Activated CD4-positive, CD25-positive, alpha-beta regulatory T cell treated with anti-CD3 and anti-CD28 coated beads, Interleukin-2, amount 50 U/mL, for 72 hours (primary cell): ENCODE measurements at regions not wholly inside any gene's neighbourhood (a gene's known extent, or its start where the extent isn't known, plus 50 kb on each side); places are given as distances from the start of the nearest gene placed in this dataset.
A peak's percentile ranks its signal among the peaks of the same experiment; 100 is the strongest.
"Not testable (repeated sequence)": the region's sequence is repeated elsewhere in the genome, so short reads cannot be mapped to it uniquely, and the experiment has no call there.

Experiments
- DNase-seq: peaks from one replicate; pipeline ENCODE4 v3.0.0; 2021

- not testable (repeated sequence) for DNase-seq
Measured at GRCh38 chr1:147103416-147104155, 68.7 kb downstream of the PRKAB2 start.

DNA sequence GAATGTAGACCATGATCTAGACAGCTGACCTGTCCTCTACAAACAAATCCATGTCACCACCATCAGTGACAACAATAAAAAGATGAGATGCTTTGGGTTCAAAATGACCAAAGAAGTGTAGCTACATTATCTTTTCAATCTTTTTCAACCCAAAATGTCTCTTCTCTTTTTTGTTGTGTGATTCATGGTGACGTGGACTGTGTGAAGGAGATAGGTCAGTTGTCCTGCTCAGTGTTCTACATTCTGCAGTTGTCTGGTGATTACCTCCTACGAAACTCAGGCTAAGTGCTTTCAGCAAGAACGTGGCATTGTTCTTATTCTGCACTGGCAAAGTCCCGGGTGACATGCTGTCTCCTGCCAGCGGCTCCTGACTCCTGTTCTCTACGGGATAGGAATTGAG lies 73.1 kb downstream of the PRKAB2 start:
- no peak for DNase-seq

- not testable (repeated sequence) for DNase-seq
Measured at GRCh38 chr1:147098338-147098973, 73.8 kb downstream of the PRKAB2 start.

GRCh38 chr1:147095691-147096090 lies 76.6 kb downstream of the PRKAB2 start:
- no peak for DNase-seq

- DNase-seq = no peak
Measured at GRCh38 chr1:147091801-147092200, 80.5 kb downstream of the PRKAB2 start.

GRCh38 chr1:147089457-147089856 lies 82.8 kb downstream of the PRKAB2 start:
- DNase-seq = no peak

DNA sequence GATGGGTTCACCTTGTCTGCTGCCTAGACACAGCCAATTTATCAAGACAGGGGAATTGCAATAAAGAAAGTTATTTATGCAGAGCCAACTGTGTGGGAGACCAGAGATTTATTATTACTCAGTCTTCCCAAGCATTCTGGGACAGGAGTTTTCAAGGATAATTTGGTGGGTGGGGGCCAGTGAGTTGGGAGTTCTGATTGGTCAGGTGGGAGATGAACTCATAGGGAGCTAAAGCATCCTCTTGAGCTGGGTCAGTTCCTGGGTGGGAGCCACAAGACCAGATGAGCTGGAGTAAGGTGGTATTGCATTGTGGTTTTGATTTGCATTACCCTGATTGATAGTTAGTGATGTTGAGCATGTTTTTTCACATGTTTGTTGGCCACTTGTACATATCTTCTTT lies 86.1 kb downstream of the PRKAB2 start:
- no peak for DNase-seq

DNA sequence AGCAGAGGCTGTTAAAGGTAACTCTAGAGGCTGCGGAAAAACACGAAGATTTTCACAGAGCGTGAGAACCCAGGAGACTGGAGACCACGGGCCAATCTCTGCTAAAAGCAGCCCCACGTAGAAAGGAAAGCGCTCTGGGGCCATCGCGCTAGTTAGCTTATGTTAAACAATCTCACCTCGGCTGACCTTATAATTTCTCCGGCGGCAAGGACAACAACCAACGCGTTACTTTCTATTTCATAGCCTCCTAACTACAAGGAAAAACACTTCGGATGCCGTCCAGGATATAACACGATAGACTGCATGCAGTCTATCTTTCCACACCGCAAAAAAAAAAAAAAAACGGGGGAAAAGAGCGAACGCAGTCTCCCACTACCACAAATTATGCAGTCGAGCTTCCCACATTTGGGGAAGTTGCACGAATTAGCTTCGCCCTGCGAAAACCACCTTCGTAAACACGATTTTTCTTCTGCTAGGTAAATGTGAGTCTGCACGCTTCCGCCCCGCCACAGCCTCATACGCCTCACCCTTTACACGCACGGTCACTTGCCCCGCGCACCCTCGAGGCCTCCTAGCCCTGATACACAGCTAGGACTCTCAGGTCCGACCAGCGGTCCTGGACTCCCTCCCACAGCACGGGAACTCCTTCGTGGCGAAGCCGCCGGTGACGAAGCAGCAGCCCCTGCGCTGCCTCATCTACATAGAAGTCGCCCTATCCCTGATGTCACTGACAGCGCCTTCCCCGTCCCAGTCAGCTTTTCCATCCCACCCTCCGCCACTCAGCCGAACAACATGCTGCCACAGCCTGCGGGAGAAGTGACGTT lies 87.8 kb downstream of the PRKAB2 start:
- DNase-seq = peak; percentile 66

DNA sequence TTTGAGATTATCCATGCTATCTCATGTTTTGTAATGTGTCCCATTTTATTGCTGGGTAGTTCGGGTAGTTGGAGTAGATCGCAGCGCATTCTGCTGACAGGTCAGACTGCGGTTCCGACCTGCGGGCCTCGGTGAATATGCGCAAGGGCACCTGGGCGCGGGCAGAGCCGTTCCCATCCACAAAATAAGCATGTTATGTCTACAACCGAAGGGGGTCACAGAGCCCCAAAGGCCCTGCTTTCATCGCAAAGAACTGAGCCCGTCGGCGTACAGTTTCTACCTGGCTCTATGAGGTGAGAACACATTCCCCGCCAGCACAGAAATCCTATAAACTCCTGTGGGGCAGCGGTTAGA lies 88.4 kb downstream of the PRKAB2 start:
- DNase-seq = no peak

DNA sequence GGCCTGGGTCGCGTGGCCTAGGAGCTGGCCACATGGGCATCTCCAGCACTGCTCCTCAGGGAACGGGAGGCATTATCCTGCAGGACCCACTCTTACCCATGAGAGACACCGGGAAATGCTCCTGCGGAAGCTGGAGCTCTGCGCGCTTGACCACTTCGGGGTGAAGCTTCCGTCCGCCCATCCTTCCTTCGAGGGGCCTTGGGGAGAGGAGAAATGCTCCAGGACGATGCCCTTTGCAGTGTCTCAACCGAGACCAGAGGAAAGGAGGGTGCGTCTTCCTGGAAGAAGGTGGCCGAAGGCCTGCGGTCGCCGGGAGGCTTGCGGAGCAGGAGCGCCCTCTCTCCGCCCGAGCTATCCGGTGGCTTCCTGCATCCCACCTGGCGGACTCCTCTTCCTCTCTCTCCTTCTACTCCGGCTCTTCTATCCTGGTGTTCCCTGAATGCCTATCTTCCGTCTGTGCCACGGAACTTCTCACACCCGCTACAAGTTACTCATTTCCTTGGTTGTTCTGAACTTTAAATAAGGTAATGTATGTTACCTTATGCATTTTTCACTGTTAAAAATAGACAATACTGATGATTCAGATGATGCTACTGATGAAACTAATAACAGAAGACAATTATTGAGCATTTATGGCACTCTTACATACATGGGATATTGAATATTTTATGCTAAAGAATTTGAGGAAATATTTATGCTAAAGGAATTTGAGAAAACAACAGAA lies 91.4 kb downstream of the PRKAB2 start:
- no peak for DNase-seq

- no peak for DNase-seq
Measured at GRCh38 chr1:147080006-147080661, 92.1 kb downstream of the PRKAB2 start.

- peak; percentile 37 for DNase-seq
Measured at GRCh38 chr1:147079400-147080005, 92.8 kb downstream of the PRKAB2 start.

DNA sequence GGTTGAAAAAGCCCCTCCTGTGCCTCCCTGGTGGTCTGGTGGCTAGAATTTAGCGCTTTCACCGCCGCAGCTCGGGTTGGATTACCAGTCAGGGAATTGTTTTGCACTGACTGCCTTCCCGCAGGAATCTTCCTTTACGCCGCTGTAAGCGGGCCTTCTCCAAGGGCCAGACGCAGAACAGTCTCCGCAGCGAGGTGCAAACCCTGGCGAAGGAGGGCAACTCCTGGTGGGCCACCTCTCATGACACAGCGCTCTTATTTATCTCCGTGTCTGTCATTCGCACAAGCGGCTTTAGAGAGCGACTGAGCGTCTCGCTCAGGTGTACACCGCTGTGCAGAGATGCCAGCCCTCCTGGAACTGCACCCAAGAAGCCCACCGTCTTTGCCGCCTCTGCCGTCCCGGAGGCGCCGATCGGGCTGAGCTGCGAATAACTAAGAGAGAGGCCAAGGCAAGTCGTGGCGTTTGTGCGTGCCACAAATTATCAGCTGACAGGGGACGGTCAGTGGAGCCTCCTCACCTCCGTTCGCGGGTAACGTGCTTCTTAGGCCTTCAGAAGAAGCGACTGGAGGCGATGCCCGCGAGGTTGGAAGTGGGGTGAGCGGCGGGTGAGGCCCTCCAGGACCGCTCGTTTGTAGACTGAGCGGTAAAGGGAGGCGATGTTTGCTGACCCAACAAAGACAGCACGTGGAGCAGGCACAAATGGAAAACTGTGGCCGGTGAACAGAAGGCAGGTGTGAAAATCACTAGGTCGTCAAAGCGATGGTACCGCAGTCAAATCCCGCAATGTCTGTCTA lies 93.5 kb downstream of the PRKAB2 start:
- no peak for DNase-seq

DNA sequence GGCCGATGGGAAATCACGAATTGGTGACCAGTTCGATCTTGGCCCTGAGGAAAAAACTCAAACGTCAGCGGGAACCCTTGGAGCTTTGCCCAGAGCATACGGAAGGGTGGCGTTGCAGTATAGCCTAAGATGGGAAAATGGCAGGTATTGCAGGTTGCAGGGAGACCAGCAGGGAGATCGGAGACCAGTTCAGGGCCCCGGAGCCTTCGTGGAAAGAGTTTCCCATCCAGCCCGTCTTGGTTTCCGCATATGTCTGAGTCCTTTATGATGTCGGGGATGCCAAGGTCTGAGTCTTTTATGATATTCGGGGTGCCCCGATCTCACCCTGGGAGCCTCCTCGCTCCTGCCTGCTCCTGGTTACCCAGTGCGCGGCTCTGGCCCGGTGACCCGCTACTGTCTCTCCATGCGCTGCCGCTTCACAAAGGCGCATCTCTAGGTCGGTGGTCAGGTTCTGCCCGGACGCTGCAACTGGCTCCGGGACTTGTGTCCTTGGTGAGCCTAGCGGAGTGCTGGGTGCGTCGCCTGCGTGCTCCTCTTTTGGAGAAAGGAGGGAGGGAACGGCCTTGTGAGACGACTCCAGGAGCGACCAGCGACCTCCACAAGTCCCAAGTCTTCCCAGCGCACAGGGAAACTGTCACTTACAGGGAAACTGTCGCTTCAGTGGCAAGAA lies 94.2 kb downstream of the PRKAB2 start:
- no peak for DNase-seq

DNA sequence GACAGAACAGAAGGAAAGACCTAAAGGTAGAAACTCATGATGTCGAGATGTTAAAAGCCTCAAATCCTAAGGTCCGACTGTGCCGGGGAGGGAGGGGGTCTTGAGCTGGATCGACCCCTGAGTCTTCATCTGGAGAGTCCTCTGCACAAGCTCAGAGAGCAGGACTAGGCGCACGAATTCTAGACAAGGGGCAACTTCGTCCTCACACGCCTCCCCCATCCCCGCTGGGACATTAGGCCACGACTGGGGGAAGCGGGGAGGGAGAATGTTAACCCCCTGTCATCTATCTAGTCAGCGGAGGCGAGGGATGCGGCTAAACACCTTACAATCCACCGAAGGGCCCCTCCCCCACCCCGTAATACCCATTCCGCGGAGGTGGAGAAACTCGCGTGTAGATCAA lies 94.7 kb downstream of the PRKAB2 start:
- DNase-seq = no peak

DNA sequence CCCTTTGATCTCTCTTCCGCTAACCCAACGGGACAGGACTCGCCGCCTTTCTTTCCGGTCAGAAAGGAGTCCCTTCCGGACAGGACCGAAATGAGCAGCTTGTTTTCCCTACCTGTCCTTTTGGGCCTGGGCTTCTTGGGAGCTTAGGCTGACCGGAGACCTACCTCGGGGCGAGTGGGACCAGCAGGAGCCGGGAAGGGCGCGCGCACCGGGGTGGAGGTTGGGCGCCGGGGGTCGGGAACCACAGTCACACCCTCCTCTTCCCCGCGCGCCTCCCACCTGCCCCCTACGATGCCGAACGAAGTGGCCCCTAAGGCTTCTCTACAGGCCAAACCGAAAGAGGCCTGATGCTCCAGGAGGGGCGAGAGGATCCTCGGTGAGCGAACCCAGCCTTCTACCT lies 95.2 kb downstream of the PRKAB2 start:
- DNase-seq = no peak

GRCh38 chr1:147076442-147076841 lies 95.8 kb downstream of the PRKAB2 start:
- no peak for DNase-seq

GRCh38 chr1:147072482-147073432 lies 99.5 kb downstream of the PRKAB2 start:
- no peak for DNase-seq

- DNase-seq = no peak
Measured at GRCh38 chr1:147071142-147071541, 101.1 kb downstream of the PRKAB2 start.

GRCh38 chr1:147062956-147063355 lies 109.3 kb downstream of the PRKAB2 start:
- DNase-seq = no peak
